Fibroblast of the aortic adventitia (primary cell): ENCODE measurements at regions not wholly inside any gene's neighbourhood (a gene's known extent, or its start where the extent isn't known, plus 50 kb on each side); places are given as distances from the start of the nearest gene placed in this dataset.

Source experiments
- DNase-seq: peaks from one replicate; pipeline ENCODE4 v3.0.0-alpha.2; 2010; ENCODE audit warnings: low read depth
- H3K4me3 ChIP-seq: 2 replicates; pipeline ENCODE4 v1.5.1; 2011; ENCODE audit warnings: low read depth, mild to moderate bottlenecking, control low read depth, low read length, moderate library complexity
- TF ChIP-seq, protein P1 (sequence below): IDR thresholded peaks from 2 replicates; pipeline ENCODE4 v1.5.1; 2011; ENCODE audit warnings: mild to moderate bottlenecking, low read length, control low read depth, inconsistent platforms; ENCODE audit not compliant: insufficient read depth

DNA sequence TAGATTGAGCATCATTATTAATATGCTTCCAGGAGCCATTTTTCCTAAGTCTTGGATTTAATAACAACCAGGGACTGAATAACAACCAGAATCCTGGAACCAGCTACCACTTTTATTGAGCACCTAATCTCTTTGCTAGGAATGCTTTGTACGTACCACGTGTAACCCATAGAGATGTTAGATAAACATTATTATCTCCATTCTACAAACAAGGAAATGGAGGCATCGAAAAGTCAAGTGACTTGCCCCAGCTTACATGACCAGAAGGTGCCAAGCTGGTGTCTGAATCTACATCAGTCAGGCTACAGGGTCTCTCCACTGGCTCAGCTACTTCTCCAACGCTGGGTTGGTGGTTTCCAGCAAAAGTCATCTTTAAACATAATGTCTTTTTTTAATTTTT is 256.1 kb upstream of the ANKRD55 start:
- TF ChIP-seq, protein P1, sequence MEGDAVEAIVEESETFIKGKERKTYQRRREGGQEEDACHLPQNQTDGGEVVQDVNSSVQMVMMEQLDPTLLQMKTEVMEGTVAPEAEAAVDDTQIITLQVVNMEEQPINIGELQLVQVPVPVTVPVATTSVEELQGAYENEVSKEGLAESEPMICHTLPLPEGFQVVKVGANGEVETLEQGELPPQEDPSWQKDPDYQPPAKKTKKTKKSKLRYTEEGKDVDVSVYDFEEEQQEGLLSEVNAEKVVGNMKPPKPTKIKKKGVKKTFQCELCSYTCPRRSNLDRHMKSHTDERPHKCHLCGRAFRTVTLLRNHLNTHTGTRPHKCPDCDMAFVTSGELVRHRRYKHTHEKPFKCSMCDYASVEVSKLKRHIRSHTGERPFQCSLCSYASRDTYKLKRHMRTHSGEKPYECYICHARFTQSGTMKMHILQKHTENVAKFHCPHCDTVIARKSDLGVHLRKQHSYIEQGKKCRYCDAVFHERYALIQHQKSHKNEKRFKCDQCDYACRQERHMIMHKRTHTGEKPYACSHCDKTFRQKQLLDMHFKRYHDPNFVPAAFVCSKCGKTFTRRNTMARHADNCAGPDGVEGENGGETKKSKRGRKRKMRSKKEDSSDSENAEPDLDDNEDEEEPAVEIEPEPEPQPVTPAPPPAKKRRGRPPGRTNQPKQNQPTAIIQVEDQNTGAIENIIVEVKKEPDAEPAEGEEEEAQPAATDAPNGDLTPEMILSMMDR, result no peak
- no peak for DNase-seq
- no peak overlapping the region for H3K4me3 ChIP-seq

DNA sequence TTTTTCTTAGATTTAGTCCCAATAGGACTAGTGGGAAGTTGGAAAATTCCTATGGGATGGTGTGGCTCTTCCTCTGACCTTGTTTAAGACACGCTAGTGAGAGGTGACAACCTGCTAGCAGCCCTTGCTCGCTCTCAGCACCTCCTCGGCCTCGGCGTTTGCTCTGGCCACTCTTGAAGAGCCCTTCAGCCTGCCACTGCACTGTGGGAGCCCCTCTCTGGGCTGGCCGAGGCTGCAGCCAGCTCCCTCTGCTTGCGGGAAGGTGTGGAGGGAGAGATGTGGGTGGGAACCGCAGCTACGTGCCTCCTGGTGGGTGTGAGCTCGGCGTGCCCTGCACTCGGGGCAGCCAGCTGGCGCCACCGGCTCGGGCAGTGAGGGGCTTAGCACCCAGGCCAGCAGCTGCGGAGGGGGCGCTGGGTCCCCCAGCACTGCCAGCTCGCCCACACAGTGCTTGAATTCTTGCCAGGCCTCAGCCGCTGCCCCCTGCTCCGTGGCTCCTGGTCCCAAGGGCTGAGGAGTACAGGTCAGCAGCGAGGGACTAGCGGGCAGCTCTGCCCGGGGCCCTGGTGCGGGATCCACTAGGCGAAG is 254.5 kb upstream of the ANKRD55 start:
- no peak overlapping the region for H3K4me3 ChIP-seq
- TF ChIP-seq, protein P1, result no peak
- DNase-seq, result no peak

DNA sequence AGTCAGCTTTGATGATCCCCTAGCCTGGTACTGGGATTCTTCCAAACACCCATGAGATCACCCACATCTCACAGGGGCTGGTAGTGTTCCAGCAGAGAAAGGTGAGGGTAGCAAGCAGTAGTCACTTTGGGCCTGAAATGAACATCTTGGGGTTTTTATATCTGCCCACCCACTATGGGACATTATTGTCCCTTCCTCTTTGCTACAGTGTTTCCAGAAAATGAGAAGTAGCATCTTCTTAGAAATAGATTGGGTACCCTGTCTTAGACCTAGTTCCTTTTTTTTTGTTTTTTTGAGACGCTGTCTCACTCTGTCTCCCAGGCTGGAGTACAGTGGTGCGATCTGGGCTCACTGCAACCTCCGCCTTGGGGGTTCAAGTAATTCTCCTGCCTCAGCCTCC is 249.2 kb upstream of the ANKRD55 start:
- no peak for DNase-seq
- TF ChIP-seq, protein P1, result no peak
- H3K4me3 ChIP-seq, result no peak overlapping the region

DNA sequence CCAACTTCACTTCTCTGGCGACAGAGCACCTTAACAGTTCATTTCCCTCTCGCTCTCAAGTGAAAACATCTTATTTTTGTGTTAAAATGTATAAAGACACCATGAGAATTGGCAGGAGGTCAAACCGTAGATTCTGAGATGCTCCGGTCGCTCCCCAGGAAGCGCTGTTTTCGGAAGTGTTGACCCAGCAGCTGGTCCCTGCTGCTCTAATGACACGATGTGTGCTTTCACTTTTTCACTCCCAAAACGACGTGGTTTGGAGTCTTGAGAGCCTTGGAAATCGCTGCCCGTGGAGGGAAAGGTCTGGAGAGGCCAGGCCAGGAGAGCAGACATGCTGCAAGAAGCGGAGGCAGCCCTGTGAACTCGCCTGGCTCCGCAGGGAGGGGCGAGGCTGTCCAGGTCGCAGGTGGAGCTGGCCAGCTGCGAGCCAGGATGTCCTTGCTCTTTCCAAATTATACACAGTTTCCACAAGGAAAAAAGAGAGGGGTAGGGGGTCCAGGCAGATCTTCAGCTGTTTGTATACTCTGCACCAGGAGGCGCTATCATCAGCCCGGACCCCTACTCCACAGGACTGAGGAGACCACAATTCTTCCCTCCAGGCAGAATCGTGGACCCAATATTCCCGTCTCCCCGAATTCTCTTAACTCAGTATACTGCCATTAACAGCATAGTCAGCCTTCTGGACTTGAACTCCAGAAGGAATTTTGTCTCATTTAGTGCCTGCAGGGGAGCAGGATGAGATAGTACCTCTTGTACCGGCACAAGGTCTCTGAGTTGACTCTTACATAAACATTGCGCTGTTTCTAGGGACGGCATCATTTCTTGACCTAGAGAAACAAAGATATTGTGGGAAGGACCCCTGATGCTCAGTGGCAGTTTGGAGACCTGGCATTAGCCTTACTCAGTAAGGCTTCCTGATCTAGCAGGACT is 248.6 kb upstream of the ANKRD55 start:
- H3K4me3 ChIP-seq, result peak overlapping the region; percentile 66
- DNase-seq, result peak; percentile 30
- TF ChIP-seq, protein P1, result peak; percentile 28

DNA sequence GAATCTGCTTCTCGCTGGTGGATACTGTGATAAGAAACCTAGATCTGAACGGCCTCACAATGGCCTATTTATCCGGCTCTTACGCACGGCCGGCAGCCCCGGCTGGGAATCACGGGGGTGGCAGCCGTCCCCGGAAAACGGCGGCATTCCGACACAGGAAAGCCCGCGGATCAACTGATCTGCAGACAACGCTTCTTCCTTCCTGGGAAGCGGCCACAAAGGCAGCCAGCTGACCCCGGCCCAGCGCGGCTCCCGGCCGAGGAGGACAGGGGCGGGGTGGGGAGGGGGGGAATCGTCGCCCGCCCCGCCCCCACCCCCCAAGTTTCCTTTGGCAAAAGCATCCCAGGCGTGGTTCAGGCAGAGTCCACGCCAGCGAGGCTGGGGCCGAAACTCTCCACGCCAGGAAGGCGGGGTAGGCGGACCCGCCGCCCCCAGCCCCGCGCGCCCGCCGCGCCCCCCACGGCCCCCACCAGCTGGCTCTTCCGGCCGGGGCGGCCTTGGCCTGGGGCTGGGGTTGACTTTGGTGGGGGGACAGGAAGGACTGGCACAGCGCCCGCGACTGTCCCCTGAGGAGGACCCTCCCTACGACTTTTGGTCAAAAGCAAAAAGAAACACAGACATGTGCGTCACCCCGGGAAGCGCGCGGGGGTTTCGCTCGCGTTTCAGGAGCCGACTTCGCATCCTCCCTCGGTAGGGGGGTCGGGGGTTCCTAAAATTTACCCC is 247.7 kb upstream of the ANKRD55 start:
- H3K4me3 ChIP-seq, result peak overlapping the region; percentile 66
- peak; percentile 47 for DNase-seq
- TF ChIP-seq, protein P1, result no peak

DNA sequence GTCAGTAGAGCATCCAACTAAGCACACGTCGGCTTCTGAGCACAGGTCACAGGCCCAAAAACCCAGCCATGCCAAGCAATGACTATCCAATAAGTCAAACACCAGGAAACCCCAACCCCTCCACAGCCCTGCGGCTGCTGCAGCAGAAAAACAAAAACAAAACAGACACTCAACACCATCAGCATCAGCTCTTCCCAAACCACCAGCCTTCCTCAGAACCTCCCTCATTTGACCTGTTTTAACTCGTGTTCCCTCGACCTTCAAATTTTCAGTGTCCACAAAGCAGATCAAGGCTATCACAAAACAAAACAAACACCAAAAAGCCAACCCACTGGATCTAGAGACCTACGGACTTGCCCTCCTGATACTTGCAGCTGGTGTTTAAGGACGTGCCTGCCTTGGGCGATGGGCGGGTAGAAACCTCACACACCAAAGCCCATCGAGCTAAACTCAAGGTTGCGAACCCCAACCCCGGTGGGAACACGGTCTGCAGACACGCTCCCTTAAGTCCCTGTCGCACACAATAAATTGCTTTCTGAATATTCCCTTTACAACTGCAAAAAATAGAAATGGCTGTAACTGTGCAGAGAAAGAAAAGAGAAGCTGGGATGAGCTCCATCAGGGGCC is 247.1 kb upstream of the ANKRD55 start:
- TF ChIP-seq, protein P1, result no peak
- H3K4me3 ChIP-seq, result peak overlapping the region; percentile 66
- DNase-seq, result no peak
